Colon (tissue), 2 donors: ENCODE measurements at regions not wholly inside any gene's neighbourhood (a gene's known extent, or its start where the extent isn't known, plus 50 kb on each side); places are given as distances from the start of the nearest gene placed in this dataset.

Experiments used
- FAIRE-seq: peaks from 2 replicates; lab custom pipeline; 2012; peaks lifted over from hg19 to GRCh38; lab: Jason Lieb, UNC
- donor health status: control.
- donor health status: control.

DNA sequence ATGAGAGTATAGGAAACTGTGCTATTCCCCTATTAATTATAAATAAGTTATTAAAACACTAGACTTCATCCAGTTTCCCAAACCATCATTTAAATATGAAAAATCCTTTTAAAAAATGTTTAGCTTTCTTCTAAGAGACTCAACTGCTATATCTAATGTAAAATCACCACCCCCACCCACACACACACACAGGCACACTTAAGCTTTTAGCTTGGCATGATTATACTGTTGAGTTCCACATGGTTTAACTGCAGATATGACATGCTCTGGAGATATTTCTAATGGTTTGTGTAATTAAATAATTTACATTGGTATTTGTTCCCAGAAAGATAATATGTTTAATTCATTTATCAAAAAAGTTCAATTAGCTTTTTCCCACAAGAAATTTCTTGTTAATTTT, 1700.1 kb upstream of the SLC10A2 start:
- FAIRE-seq, result no peak

DNA sequence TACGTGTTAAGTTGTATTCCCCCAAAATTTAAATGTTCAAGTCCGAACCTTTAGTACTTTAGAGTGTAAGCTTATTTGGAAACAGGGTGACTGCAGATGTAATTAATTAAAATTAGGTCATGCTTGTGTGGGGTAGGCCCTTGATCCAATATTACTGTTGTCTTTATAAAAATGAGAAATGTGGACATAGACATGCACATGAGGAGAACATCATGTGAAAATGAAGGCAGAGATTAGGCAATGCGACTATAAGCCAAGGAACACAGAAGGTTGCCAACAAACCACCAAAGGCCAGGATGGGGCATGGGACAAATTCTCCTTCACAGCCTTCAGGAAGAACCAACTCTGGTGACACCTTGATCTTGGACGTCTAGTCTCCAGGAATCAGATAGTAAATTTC, 1698.4 kb upstream of the SLC10A2 start:
- FAIRE-seq, result no peak

DNA sequence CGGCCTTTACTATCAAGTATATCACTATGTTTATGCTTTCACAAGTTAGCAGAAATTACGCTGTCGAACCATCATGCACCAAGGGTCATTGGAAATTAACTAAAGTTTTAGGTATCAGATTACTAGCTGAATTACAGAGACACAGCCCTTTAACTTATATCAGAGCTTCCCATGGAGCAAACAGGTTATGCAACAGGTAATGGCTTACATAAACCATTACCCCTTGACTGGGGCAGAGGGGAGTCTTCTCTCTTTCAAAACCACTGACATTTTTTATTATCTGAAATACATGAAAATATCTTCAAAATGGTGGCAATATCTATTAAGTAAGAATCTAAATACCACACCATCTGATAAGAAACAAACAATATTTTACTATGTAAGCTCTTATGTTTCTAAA, 1692.9 kb upstream of the SLC10A2 start:
- no peak for FAIRE-seq

DNA sequence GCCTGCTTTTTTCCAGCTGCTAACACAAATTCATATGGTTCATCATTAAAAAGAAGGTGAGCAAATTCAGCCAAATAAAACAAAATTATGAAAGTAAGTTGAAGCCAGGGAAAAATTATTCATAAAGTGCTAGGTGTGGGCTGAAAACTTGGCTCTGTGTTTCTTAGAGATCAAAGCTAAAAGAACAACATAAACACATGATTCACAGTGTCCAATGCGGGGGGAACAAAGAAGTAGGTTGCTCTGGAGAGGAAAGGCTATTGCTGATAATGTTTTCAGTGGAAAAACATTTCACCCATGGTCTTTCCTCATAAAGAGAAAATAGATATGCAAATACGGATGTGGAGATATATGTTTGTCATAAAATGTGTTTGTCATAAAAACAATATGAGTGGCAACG, 1691.5 kb upstream of the SLC10A2 start:
- no peak for FAIRE-seq

DNA sequence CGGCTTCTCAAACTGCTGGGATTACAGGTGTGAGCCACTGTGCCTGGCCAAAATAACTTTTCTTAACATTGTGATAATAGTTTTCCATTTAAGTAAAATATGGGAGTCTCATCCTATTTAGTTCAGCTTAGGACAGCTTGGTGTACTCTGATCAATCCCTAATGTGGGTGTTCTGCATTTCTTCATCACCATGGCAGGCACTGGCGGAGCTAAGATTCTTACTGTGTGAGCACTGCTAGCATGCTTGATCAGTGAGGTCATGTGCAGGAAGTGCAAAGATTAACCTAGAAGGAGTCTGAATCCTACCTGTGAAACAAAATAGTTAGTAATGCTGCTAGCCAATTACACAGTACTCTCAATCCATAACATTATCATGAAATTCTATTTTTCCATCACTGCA, 1684.2 kb upstream of the SLC10A2 start:
- FAIRE-seq, result no peak

- no peak for FAIRE-seq
These were observed 1674.5 kb upstream of the SLC10A2 start for GRCh38 chr13:104740641-104741222.

DNA sequence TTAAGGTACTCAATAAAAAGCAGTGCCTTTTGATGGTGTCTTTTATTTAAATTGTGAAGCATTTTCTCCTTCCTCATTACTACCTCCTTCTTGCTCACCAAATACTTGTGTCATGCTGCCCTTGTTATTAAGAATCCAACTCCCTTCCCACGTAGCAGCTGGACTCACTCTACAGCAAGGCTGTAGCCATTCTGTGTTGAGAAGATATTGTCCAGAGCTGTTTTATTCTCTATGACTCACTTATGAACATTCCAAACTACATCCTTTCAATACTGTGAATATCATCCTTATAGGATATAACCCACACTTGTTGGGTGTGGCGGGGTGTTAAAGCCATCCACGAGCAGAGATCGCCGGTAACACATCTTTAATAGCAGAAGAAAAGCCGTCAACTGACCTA, 1671.5 kb upstream of the SLC10A2 start:
- no peak for FAIRE-seq

GRCh38 chr13:104733427-104733826, 1667.2 kb upstream of the SLC10A2 start:
- FAIRE-seq, result no peak

DNA sequence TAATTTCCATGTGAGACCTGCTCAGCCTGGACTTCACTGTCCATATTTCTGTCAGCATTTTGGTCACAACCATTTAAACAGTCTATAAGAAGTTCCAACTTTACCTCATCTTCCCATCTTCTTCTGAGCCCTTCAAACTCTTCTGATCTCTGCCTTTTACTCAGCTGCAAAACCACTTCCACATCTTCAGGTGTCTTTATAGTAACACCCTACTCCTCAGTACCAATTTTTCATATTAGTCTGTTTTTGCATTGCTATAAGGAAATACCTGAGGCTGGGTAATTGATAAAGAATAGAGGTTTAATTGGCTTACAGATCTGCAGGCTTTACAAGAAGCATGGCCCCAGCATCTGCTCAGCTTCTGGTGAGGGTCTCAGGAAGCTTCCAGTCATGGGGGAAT, 1648.9 kb upstream of the SLC10A2 start:
- FAIRE-seq, result no peak

DNA sequence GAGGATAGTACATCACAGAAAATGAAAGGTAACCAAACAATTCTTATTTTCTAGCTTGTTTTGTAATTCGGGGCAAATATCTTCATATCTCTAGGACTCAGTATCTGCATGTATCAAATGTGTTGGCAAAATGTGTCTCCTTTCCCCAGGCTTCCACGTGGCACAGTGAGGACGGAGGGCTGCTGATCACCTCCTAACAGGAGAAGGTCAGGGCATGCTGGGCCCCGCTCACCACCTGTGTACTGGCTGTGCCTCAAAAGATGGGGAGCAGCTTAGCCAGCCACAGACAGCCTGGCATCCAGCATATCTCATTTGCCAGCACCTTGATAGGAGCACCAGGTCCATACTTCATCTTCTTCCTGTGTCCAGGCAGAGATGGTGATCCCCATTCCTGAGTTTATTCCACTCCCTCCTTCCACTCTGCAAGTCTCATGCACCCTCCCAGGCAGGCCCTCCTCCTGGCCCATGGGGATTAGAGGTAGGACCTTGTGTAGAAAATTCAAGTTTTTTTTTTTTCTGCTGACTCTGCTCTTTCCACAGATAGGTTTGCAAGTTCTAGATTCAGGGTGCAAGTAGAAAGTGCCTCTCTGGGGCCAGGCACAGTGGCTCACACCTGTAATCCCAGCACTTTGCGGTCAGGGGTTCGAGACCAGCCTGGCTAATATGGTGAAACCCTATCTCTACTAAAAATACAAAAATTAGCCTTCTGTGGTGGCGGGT, 1639.0 kb upstream of the SLC10A2 start:
- FAIRE-seq, result no peak

DNA sequence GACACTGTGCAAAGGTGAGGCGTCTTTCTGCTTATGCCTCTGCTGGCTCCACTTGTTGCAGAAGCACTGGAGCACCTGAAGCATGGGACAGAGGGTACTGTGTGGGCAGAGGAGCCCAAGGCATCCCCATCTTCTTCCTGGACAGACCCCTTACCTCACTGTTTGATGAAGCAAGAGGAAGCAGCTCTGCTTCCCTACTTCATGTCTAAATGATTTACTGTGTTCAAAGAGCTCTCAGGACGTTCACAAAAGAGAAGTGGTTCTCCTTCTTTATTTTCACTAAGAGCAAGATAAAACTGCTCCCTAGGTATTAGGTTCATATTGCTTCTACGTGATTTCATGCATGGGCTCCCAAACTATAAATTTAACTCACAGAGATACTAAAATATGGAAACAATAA, 1635.4 kb upstream of the SLC10A2 start:
- no peak for FAIRE-seq

DNA sequence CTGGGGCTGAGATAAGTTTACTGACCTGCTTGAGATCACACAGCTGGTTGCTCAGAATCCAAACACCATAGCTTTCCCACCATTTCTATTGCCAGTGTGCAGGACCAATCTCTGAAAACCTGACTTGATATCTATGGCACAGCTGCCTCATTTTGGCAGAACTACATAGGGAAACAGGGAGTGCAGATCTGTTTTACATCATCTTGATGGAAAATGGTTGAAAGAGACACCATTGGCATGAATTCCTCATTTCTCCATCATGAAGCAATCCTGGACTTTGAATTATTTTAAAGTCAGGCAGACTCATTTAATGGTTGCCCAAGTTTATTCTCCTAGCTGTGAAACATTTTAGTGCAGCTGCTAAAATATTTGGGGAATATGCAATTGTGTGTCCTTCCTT, 1628.2 kb upstream of the SLC10A2 start:
- FAIRE-seq, result no peak

GRCh38 chr13:104693126-104693525, 1626.9 kb upstream of the SLC10A2 start:
- FAIRE-seq, result no peak

DNA sequence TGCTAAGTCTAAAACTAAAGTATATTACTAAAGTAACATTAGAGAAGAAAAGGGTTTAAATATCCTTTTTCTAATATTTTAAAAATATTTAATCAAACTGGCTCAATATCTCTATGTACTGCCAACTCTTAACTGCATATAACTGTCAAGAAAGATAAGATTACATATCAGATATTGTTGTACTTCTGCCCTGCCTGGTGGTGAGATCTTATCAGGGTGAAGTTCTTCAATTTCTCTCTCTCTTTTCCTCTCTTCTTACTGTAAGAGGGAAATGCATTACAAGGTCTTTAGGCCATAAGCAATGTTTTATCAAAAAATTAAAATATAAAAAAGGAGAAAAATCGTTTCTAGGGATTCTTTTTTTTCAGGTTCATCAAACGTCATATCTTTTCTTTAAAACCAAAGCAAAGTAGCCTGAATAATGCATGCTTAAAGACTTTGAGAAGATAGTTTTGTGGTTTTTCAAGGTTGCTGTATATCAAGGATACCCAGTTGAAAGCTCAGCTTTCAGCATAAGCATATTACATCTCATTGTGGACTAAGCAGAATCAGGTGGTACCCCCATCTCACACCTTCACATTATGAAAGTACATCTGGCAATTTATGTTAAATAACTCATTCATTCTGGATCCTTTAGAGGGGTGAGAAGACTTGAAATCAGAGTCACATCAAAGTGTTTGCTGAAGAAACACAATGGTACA, 1625.7 kb upstream of the SLC10A2 start:
- no peak for FAIRE-seq

- FAIRE-seq, result no peak
These were observed 1620.3 kb upstream of the SLC10A2 start for GRCh38 chr13:104686484-104686883.

- no peak for FAIRE-seq
These were observed 1617.6 kb upstream of the SLC10A2 start for GRCh38 chr13:104683789-104684188.

GRCh38 chr13:104678161-104678560, 1611.9 kb upstream of the SLC10A2 start:
- FAIRE-seq, result no peak

- no peak for FAIRE-seq
These were observed 1605.7 kb upstream of the SLC10A2 start for GRCh38 chr13:104671901-104672300.

GRCh38 chr13:104657196-104657595, 1591.0 kb upstream of the SLC10A2 start:
- no peak for FAIRE-seq

DNA sequence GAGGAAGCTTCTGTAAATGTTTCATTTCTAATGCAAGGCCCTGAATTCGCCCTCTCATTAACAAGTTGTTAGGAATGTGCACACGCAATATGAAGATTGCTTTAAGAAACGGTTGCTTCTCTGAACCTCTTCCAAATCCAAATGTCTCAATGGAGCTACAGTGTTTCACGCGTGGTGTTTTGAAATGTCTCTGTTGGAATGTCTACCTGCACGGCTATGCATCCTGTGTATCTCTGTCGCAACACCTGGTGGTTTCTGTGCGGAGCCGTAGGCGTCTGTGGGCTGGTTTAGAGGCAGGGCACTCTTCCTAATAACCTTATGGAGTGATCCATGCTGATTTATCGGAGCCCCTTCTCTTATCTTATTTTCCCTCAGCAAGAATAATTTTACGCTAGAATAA, 1584.2 kb upstream of the SLC10A2 start:
- FAIRE-seq, result no peak

DNA sequence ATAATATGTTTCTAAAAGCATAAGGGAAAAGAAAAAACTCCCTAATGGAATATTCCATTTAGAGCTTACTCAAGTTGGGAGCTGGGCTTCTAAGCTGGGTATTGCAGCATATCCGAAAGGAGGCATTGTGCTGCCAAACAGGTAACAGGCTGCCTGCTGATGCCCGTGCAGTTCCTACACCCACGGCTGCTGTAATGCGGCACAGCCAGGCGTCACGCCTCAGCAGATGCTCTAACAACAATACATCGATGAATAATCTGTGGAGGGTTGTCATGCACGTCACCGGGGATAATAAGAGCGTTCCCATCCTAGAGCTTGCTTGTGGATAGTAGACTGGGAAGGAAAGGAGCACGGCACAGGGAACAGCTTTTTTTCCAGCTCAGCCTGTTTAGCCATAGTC, 1582.1 kb upstream of the SLC10A2 start:
- no peak for FAIRE-seq

GRCh38 chr13:104645786-104646185, 1579.6 kb upstream of the SLC10A2 start:
- FAIRE-seq, result no peak

DNA sequence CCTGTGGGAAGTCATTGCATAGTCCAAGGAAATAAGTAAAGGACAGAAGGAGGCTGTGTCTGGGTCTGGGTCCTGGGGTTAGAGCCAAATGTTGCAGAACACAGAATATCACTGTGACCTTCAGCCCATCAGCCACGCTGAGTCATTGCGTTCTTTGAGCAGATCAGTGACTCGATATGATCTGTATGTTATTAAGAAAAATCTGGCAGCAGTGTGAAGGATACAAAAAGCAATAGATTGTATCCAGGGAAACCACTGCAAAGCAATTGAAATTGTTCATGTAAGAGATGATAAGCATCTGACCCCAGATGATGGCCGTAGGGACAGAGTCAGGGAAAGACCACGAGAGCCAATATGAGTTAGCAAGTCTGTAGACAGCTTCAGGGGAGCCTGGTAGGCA, 1575.1 kb upstream of the SLC10A2 start:
- no peak for FAIRE-seq

DNA sequence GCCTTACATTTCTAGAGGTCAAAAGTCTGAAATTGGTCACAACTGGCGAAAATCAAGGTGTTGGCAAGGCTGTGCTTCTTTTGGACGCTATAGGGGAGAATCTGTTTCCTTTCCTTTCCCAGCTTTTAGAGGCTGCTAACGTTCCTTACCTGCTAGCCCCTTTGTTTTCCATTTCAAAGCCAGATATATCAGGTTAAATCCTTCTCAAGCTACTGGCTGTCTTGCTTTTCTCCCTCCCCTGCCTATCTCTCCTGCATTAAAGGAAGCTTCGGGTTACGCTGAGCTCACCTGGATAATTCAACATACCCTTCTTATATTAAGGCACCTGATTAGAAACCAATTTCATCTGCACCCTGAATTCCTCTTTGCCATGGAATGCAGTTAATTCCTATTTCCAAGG, 1569.7 kb upstream of the SLC10A2 start:
- no peak for FAIRE-seq
